ENCODE measurements at regions not wholly inside any gene's neighbourhood (a gene's known extent, or its start where the extent isn't known, plus 50 kb on each side); places are given as distances from the start of the nearest gene placed in this dataset.

DNA sequence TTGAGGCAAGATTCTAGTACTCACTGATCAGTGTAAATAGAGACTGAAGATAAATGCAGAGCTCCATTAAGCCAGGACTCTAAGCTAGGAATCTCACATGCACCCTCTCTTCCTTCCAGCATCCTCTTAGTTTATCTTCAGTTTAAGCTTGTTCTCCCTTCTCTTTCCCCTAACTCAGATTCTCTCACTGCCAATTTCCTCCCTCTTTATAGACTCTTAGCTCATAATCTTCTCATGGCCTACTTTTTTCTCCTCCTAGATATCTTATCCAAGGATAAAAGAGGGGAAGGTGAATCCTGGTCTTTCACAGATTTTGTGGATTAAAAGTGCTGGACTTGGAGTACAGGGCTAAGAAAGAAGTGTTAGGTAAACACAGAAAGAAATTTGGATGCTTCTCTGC lies 108.9 kb upstream of the TENM3 start:
- TF ChIP-seq, protein P1, sequence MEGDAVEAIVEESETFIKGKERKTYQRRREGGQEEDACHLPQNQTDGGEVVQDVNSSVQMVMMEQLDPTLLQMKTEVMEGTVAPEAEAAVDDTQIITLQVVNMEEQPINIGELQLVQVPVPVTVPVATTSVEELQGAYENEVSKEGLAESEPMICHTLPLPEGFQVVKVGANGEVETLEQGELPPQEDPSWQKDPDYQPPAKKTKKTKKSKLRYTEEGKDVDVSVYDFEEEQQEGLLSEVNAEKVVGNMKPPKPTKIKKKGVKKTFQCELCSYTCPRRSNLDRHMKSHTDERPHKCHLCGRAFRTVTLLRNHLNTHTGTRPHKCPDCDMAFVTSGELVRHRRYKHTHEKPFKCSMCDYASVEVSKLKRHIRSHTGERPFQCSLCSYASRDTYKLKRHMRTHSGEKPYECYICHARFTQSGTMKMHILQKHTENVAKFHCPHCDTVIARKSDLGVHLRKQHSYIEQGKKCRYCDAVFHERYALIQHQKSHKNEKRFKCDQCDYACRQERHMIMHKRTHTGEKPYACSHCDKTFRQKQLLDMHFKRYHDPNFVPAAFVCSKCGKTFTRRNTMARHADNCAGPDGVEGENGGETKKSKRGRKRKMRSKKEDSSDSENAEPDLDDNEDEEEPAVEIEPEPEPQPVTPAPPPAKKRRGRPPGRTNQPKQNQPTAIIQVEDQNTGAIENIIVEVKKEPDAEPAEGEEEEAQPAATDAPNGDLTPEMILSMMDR (IDR thresholded peaks at IDR 0.05; ENCODE audit: insufficient read depth, low read length) = no peak
- DNase-seq (ENCODE audit: low read depth) = no peak
- no peak overlapping the region for H3K4me3 ChIP-seq (ENCODE audit: low read depth, low read length)

DNA sequence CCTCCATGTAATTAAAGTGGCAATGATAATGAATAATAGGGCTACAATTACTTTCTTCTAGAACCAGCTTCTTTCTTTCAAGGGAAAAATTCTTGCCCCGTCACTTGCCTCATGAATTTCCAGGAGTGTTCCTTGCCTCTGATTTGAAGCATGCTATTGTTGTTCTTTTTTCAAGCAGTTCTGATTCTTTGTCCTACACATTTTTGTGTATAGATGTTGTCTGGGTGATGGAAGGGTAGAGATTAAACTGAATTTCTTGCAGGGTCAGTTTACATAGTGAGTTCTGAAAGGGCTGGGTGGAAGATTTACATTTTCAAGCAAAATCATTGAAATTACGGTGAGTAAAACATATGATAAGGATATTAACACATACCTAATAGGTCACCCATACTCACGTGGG lies 107.0 kb upstream of the TENM3 start:
- TF ChIP-seq, protein P1 (IDR thresholded peaks at IDR 0.05; ENCODE audit: insufficient read depth, low read length) = no peak
- no peak for DNase-seq (ENCODE audit: low read depth)

DNA sequence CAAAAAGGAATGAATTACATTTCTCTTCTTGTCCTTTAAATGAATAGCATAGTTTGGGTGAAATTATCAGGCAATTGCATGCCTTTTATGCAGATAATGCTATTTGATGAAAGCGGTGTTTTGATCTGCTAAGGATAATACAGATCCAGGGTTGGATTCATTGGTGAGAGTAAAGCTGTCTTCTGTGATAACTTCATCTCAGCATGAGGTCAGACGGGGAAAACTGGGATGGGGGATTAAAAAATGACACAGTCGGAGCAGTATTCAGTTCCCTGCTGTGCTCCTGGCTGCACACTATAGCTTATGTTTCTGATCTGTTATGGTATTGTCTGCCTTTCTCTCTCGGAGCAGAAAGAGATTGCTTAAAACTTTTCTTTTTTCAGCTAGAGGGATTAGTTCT lies 105.9 kb upstream of the TENM3 start:
- TF ChIP-seq, protein P1 (IDR thresholded peaks at IDR 0.05; ENCODE audit: insufficient read depth, low read length) = no peak

More for the DNA sequence above, 107.0 kb upstream of the TENM3 start:
- H3K4me3 ChIP-seq (ENCODE audit: low read depth, low read length) = no peak overlapping the region

DNA sequence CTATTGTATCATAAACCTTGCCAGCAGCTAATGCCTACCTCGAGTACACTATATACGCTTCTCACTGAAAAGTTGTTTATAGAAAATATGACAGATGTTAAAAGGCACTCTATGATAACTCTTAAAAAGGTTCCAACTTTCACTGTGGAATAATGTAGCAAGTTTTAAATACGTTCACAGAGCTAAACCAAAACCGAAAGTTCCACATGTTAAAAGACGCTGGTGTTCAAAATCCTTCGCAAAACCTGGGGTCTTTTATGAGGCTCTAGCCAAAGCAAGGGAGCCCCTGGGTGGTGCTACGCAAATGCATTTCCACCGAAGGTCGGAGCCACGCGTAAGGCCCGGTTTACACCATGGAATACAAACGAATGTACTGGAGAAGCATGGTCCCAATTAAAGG lies 103.7 kb upstream of the TENM3 start:
- TF ChIP-seq, protein P1 (IDR thresholded peaks at IDR 0.05; ENCODE audit: insufficient read depth, low read length) = no peak
- no peak overlapping the region for H3K4me3 ChIP-seq (ENCODE audit: low read depth, low read length)
- DNase-seq (ENCODE audit: low read depth) = no peak

More for the DNA sequence above, 105.9 kb upstream of the TENM3 start:
- no peak overlapping the region for H3K4me3 ChIP-seq (ENCODE audit: low read depth, low read length)
- no peak for DNase-seq (ENCODE audit: low read depth)

DNA sequence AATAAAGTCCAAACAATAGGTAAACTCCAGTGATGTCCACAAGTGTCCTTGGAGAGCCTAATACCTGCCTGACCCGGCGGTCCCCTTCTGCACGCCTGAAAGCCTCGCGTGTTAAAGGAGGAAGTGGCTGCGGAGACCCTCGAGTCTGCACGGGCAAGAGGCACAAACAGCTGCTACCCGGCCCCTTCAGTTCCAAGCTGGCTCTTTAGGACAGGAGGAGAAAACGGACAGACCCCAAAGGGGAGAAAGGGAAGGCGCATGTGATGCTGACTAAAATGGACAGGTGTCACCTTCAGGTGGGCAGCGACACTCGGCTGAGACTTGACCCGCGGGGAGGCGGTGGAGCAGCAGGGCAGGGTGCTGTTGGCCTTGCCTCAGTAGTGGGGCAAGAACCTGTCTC lies 102.7 kb upstream of the TENM3 start:
- TF ChIP-seq, protein P1 (IDR thresholded peaks at IDR 0.05; ENCODE audit: insufficient read depth, low read length) = no peak
- H3K4me3 ChIP-seq (ENCODE audit: low read depth, low read length) = no peak overlapping the region
- DNase-seq (ENCODE audit: low read depth) = no peak

DNA sequence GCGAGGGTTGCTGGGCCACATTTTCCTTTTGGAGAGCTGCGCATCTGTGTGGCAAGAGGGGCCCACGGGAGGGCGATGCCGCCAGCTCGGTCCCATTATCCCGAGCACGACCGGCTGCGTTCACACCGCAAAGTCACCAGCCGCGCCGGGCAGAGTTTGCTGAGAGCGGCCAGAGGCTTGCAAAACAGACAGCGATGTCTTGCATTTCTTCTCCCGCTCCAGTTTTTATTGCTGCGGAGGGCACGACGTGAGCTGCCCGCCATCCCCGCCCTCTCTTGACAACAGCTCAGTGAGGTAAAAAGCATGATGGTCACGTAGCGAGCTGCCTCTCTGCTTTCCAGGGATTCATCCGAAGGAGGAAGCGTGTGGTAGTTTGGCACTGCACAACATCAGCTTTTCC lies 102.1 kb upstream of the TENM3 start:
- no peak for DNase-seq (ENCODE audit: low read depth)
- TF ChIP-seq, protein P1 (IDR thresholded peaks at IDR 0.05; ENCODE audit: insufficient read depth, low read length) = no peak
- no peak overlapping the region for H3K4me3 ChIP-seq (ENCODE audit: low read depth, low read length)
